ENCODE measurements at regions not wholly inside any gene's neighbourhood (a gene's known extent, or its start where the extent isn't known, plus 50 kb on each side); places are given as distances from the start of the nearest gene placed in this dataset.

- Mint-ChIP-seq H3K4me3 (no peak overlapping the region), H3K36me3 (ENCODE audit: low read depth) (no peaks in the 10 kb centered on the region), H3K9me3 (no peaks in the 10 kb centered on the region), H3K27ac (ENCODE audit: unreplicated experiment) (no peak overlapping the region), H3K27me3 (ENCODE audit: low read depth) (no peaks in the 10 kb centered on the region), H3K4me1 (peaks cover 26% of the 10 kb centered on the region)
- TF ChIP-seq CTCF (conservative IDR thresholded peaks at IDR 0.05) = no peak
- DNase-seq (ENCODE audit: low read depth, low spot score) = no peak
These were observed 156.4 kb upstream of the PCDH18 start for GRCh38 chr4:137688651-137689050.

GRCh38 chr4:137685357-137685756, 153.1 kb upstream of the PCDH18 start:
- TF ChIP-seq CTCF (conservative IDR thresholded peaks at IDR 0.05) = no peak
- H3K27me3 Mint-ChIP-seq (ENCODE audit: low read depth) = no peaks in the 10 kb centered on the region
- peaks cover 26% of the 10 kb centered on the region for H3K4me1 Mint-ChIP-seq
- no peaks in the 10 kb centered on the region for H3K36me3 Mint-ChIP-seq (ENCODE audit: low read depth)
- H3K9me3 Mint-ChIP-seq = no peaks in the 10 kb centered on the region
- no peak overlapping the region for H3K27ac Mint-ChIP-seq (ENCODE audit: unreplicated experiment)
- DNase-seq (ENCODE audit: low read depth, low spot score) = no peak
- peak overlapping the region; percentile 20 for H3K4me3 Mint-ChIP-seq

GRCh38 chr4:137681081-137681480, 148.8 kb upstream of the PCDH18 start:
- H3K27ac Mint-ChIP-seq (ENCODE audit: unreplicated experiment) = no peak overlapping the region
- TF ChIP-seq CTCF (conservative IDR thresholded peaks at IDR 0.05) = no peak
- no peak for DNase-seq (ENCODE audit: low read depth, low spot score)
- H3K27me3 Mint-ChIP-seq (ENCODE audit: low read depth) = no peaks in the 10 kb centered on the region
- peaks cover 16% of the 10 kb centered on the region for H3K4me1 Mint-ChIP-seq
- peaks cover 7% of the 10 kb centered on the region for H3K9me3 Mint-ChIP-seq
- no peak overlapping the region for H3K4me3 Mint-ChIP-seq
- no peaks in the 10 kb centered on the region for H3K36me3 Mint-ChIP-seq (ENCODE audit: low read depth)

GRCh38 chr4:137678796-137679195, 146.5 kb upstream of the PCDH18 start:
- TF ChIP-seq CTCF (conservative IDR thresholded peaks at IDR 0.05) = no peak
- no peaks in the 10 kb centered on the region for H3K36me3 Mint-ChIP-seq (ENCODE audit: low read depth)

GRCh38 chr4:137677863-137678262, 145.6 kb upstream of the PCDH18 start:
- no peak for TF ChIP-seq CTCF (conservative IDR thresholded peaks at IDR 0.05)
- Mint-ChIP-seq H3K27me3 (ENCODE audit: low read depth) (no peaks in the 10 kb centered on the region), H3K36me3 (ENCODE audit: low read depth) (no peaks in the 10 kb centered on the region), H3K4me1 (no peaks in the 10 kb centered on the region), H3K4me3 (no peak overlapping the region), H3K27ac (ENCODE audit: unreplicated experiment) (no peak overlapping the region), H3K9me3 (peaks cover 7% of the 10 kb centered on the region)
- no peak for DNase-seq (ENCODE audit: low read depth, low spot score)

More at GRCh38 chr4:137678796-137679195, 146.5 kb upstream of the PCDH18 start:
- DNase-seq (ENCODE audit: low read depth, low spot score) = no peak
- no peaks in the 10 kb centered on the region for H3K27me3 Mint-ChIP-seq (ENCODE audit: low read depth)
- no peaks in the 10 kb centered on the region for H3K4me1 Mint-ChIP-seq
- no peak overlapping the region for H3K4me3 Mint-ChIP-seq
- H3K27ac Mint-ChIP-seq (ENCODE audit: unreplicated experiment) = no peak overlapping the region
- peaks cover 7% of the 10 kb centered on the region for H3K9me3 Mint-ChIP-seq

Data from neural crest cell (in vitro differentiated cells).